GM11168 (cell line): ENCODE measurements at regions not wholly inside any gene's neighbourhood (a gene's known extent, or its start where the extent isn't known, plus 50 kb on each side); places are given as distances from the start of the nearest gene placed in this dataset.
"Not testable (repeated sequence)": the region's sequence is repeated elsewhere in the genome, so short reads cannot be mapped to it uniquely, and the experiment has no call there.

Experiments used
- in situ Hi-C: fragments of 300-500 bp; cut with MboI; formaldehyde crosslinking; loops from one replicate; pipeline ENCODE4 v1.12.0; 2022; ENCODE audit warnings: low sequenced_read_pairs; ENCODE audit not compliant: unreplicated experiment

- in situ Hi-C loops: no loop called here
These were observed 95.6 kb upstream of the TMEM178A start for GRCh38 chr2:39570130-39570555.

GRCh38 chr2:39570614-39571013 is 95.1 kb upstream of the TMEM178A start:
- in situ Hi-C loops: no loop called here

- in situ Hi-C loops: no loop called here
These were observed 94.5 kb upstream of the TMEM178A start for GRCh38 chr2:39571111-39571731.

GRCh38 chr2:39573276-39573675 is 92.4 kb upstream of the TMEM178A start:
- in situ Hi-C loops: no loop called here

GRCh38 chr2:39581866-39582265 is 83.9 kb upstream of the TMEM178A start:
- in situ Hi-C loops: no loop called here

- in situ Hi-C loops: no loop called here
These were observed 82.5 kb upstream of the TMEM178A start for GRCh38 chr2:39583213-39583612.

- in situ Hi-C loops: no loop called here
These were observed 81.9 kb upstream of the TMEM178A start for GRCh38 chr2:39583781-39584180.

GRCh38 chr2:39584283-39584965 is 81.3 kb upstream of the TMEM178A start:
- in situ Hi-C loops: no loop called here

- in situ Hi-C loops: not testable (repeated sequence)
These were observed 80.2 kb upstream of the TMEM178A start for GRCh38 chr2:39585531-39585930.

- in situ Hi-C loops: no loop called here
These were observed 78.5 kb upstream of the TMEM178A start for GRCh38 chr2:39587168-39587567.

GRCh38 chr2:39587641-39588040 is 78.1 kb upstream of the TMEM178A start:
- in situ Hi-C loops: no loop called here

GRCh38 chr2:39593439-39594393 is 72.0 kb upstream of the TMEM178A start:
- in situ Hi-C loops: no loop called here

GRCh38 chr2:39595116-39595515 is 70.6 kb upstream of the TMEM178A start:
- in situ Hi-C loops: no loop called here

- in situ Hi-C loops: no loop called here
These were observed 68.4 kb upstream of the TMEM178A start for GRCh38 chr2:39597314-39597713.

GRCh38 chr2:39602616-39603015 is 63.1 kb upstream of the TMEM178A start:
- in situ Hi-C loops: no loop called here

- in situ Hi-C loops: no loop called here
These were observed 62.3 kb upstream of the TMEM178A start for GRCh38 chr2:39603436-39603835.

- in situ Hi-C loops: no loop called here
These were observed 60.9 kb upstream of the TMEM178A start for GRCh38 chr2:39604866-39605265.

- in situ Hi-C loops: no loop called here
These were observed 59.1 kb upstream of the TMEM178A start for GRCh38 chr2:39606585-39606984.

- in situ Hi-C loops: no loop called here
These were observed 58.0 kb upstream of the TMEM178A start for GRCh38 chr2:39607538-39608262.

- in situ Hi-C loops: no loop called here
These were observed 57.5 kb upstream of the TMEM178A start for GRCh38 chr2:39608263-39608575.
